ENCODE measurements at regions not wholly inside any gene's neighbourhood (a gene's known extent, or its start where the extent isn't known, plus 50 kb on each side); places are given as distances from the start of the nearest gene placed in this dataset.
"Not testable (repeated sequence)": the region's sequence is repeated elsewhere in the genome, so short reads cannot be mapped to it uniquely, and the experiment has no call there.

DNA sequence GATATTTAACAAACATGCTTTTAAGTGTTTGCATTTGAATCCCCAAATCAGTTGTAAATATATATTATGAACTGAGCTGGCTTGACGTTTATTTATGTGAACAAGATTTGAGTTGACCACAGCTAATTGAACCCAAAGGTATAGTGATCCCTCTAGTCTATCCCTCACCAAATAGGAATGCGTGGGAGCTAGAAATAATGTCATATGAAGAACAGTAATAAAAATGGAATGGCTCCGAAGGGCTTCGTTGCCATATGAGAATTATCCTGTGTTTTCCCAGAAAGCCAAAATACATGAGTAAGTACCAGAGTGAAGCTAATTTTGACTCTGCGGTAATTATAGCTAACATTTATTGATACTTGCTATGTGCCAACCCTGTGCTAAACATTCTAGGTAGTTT lies 142.7 kb downstream of the ADCYAP1 start:
- no peak for DNase-seq

DNA sequence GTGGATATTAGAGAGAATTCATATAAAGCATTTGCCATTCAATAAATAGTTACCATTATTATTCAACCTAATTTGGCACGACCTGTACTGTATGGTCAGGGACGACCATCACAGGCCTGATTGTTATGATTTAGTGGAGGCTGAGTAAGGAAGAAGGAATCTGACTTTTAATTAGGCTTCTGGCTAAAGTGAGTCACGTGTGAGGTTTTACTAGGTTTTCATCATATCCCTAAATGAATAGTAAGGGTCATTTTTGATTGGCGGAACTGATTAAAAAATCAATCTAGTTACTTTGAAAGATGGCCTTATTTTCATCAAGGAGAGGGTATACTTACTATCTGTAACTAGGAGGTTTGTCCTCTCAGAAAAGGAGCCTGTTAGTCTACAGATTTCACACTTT lies 143.4 kb downstream of the ADCYAP1 start:
- no peak for DNase-seq

DNA sequence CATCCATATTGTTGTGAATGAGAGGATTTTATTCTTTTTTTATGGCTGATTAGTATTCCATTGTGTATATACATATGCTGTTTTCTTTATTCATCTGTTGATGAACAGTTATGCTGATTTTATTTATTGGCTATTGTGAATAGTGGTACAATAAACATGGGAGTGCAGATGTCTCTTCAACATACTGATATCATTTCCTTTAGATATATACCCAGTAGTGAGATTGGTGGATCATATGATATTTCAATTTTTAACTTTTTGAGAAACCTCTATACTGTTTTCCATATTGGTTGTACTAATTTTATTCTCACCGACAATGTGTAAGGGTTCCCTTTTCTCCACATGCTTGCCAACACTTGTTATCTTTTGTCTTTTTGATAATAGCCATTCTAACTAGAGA lies 144.5 kb downstream of the ADCYAP1 start:
- DNase-seq, result no peak

DNA sequence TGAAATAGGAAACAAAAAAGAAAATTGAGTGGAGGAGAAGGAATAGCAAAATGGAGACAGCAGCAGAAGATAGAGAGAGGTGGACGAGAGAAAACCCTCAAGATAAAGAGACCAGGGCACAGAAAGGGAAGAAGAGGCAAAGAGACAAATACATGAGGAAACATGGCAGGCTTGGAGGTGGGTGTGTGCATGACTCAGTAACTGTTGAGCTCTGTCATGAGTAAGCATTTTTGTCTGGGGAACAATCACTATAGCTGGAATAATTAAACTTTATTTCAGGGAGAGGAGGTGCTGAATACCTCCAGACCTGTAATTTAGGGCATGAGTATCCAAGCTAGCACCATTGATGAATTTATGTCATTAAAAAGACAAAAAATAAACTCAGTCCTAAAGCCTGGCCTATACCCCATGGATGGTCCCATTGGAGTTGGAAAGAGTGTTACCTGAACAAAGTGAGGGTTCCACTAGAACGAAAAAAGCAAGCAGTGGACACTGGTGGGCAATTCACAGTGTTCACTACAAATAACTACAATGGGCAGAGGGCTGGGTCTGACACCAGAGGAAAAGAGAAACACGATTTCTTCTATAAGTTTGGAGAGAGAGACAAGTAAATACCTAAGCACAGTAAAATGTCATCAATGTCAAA lies 145.5 kb downstream of the ADCYAP1 start:
- no peak for DNase-seq

DNA sequence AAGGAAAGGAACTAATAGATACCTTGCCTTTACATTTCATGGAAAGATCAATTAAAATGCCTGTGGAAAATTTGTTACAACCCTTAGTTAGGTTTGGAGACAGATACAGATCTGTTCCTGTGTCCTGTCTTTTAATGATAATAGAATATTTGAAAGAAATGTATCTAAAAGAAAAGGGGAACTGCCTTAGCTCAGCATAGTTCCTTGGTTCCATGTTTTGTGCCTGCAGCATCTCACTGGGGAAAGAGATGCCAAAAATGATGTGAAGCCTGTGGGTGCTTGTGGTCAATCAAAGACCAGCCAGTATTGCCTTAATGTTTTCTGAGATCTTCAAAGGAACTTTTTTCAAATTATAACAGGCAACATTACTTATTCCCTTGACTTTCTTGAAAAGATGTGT lies 147.6 kb downstream of the ADCYAP1 start:
- DNase-seq, result no peak

DNA sequence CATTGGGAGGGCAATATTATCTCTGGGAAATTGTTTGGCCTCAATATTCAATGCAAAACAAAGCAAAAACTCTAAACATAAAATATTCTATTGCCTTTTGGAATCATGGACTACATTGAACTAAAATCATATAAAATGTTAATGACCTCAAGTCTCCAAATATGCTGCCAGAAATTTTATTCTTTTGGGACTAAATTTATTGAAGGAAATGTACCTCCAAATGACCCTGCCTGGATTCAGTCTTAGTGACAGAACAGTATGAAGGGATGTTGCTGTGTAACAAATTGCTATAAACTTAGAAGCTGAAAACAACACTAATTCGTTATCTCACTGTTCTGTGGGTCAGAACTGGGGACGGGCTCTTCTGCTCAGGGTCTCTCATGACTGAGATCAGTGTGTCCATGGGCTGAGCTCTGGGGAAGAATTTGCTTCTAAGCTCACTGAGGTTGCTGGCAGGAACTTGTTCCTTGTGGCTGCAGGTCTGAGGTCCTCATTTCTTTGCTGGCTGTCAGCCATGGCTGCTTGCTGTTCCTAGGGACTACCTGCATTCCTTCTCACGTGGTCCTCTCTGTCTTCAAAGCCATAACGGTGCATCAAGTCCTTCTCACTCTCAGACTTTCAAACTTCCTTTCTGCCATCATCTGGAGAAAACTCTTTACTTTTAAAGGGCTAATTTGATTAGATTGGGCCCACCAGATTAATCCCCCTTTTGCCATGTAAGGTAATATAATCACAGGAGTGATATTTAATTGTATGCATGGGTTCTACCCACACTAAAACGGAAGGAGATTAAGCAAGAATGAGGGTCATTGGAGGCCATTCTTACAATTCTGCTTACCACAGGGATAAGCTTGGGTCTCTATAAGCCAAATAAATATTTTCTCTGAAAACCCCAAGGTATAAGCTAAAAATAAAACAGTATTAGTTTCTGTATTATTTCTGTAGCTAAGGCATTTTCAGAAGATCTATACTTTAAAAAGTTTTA lies 149.0 kb downstream of the ADCYAP1 start:
- no peak for DNase-seq

DNA sequence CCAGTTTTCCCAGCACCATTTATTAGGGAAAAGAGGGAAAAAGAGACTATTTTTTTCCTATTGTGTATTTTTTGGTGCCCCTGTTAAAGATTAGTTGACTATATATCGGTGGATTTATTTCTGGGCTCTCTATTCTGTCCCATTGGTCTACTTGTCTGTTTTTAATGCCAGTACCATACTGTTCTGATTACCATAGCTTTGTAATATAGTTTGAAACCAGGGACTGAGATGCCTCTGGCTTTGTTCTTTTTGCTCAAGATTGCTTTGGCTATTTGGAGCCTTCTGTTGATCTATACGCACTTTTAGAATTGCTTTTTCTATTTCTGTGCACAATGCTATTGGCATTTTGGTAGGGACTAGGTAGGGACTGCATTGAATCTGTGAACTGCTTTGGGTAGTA lies 151.7 kb downstream of the ADCYAP1 start:
- DNase-seq, result no peak

DNA sequence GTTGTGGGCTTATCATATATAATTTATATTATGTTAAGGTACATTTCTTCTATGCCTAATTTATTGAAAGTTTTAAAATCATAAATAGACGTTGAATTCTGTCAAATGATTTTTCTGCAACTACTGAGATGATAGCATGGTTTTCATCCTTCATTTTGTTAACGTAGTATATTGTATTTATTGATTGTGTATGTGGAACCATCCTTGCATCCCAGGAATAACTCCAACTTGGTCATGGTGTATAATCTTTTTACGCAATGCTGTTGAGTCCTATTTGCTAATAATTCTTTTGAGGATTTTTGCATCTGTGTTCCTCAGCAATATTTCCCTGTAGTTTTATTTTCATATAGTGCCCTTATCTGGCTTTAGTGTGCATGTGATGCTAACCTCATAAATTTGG lies 152.7 kb downstream of the ADCYAP1 start:
- DNase-seq, result no peak

DNA sequence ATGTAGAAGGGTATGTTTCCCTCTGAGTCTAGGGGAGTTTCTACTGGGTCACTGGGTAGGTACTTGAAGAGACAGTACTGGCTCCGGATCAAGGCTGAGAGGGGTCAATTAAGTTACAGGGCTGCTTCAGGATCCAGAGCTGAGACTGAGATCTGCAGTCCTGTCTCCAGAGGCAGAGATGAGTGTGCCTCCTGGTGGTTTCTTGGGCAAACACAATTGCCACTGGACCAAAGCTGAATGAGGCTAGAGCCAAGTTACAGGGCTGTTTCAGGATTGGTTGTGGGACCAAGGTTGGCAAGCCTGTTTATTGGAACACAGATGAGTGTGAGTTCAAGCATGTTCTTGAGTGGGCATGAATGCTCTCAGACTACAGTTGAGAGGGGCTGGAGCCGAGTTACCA lies 157.9 kb downstream of the ADCYAP1 start:
- no peak for DNase-seq

DNA sequence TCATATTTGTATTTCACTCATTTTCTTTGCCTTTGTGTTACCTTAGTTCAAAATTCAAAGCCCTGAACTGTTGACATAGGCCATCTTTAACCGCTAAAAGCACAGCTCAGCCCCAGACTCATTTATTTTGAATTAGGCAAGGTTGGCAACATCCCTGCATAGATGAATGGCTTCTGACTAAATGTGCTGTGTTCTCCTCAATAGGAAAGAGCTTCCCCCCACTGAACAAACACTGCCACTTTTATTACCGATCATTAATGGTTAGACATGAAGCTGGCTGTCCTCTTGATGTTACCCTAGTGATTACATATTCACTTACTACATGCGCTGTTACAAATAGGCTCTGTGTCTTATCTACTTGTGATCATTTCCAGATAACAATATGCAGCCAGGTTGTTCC lies 170.7 kb downstream of the ADCYAP1 start:
- DNase-seq, result no peak

DNA sequence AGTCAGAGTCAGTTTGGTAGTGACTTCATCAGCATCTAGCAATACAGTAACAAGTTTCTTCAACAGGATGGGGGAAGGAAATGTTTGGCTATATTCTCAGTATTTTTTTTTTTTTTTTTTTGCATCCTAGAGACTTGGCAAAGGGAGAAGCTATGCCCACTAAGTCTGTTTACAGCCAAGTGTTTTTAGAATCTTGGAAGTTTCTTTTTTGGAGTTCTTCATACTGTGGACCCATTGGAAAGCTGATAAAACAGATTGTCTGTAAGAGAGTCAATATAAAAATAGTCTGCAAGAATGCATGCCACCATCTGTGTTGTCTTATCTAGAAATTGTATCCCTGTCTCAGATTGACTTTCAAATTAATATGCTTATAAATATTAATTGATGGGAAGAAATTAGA lies 171.2 kb downstream of the ADCYAP1 start:
- no peak for DNase-seq

DNA sequence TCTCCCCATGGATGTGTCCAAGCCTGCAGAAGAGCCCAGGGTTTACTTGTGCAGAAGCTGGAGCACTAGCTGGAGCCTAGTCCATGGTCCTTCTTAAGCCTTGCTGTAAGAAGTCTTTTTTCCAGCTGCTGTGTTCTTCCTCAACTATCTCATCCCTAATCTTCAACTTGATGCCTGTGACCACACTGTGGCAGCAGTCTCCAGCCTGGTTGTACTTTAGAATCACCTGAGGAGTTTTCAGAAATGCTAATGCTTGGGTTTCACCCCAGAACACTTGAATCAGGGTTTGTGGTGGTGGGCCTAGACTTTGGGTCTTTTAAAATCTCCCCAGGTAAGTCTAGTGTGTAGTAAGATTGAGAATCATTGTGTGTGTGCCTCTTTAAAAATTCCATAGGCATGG lies 173.6 kb downstream of the ADCYAP1 start:
- DNase-seq, result no peak

DNA sequence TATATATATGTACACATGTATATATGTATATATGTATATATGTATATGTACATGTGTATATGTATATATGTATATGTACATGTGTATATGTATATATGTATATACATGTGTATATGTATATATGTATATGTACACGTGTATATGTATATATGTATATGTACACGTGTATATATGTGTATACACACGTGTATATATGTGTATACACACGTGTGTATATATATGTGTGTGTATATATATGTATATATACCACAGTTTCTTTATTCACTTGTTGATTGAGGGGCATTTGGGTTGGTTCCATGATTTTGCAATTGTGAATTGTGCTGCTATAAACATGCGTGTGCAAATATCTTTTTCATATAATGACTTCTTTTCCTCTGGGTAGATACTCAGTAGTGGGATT lies 179.0 kb downstream of the ADCYAP1 start:
- DNase-seq, result not testable (repeated sequence)

DNA sequence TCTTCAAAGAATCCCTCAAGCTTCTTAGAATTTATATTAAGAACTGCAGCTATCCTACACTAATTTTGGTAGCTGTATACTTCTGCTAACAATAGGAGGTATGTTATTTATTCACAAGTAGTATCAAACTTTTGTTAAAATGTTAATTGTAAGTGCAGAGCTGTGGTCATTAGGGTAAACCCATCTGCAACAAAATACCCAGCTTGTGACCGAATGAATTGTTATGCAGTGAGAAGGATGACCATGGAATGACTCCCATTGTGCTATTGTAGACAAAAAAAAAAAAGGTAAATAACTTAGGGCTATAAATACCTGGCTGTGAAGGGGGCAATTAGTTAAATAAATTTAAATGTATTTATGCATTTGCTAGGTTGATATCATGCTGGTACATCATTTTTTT lies 186.1 kb downstream of the ADCYAP1 start:
- no peak for DNase-seq

DNA sequence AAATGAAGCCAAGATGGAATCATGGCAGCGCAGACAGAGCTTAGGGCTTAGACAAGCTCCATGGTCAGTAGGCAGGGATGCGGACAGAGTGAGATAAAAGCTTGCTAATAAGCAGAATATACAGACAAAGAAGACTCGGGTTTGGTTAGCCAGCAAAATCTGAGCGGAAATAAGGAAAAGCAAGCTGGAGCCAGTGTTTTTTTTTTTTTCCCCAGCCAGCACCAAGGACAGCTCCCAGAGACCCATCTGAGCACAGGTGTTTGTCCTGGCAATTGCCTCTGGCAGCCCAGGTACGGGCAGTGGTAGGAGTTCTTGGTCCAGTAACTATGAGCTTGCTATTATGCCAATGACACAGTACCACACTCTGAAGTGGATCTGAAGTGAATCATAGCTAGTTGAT lies 187.6 kb downstream of the ADCYAP1 start:
- no peak for DNase-seq

DNA sequence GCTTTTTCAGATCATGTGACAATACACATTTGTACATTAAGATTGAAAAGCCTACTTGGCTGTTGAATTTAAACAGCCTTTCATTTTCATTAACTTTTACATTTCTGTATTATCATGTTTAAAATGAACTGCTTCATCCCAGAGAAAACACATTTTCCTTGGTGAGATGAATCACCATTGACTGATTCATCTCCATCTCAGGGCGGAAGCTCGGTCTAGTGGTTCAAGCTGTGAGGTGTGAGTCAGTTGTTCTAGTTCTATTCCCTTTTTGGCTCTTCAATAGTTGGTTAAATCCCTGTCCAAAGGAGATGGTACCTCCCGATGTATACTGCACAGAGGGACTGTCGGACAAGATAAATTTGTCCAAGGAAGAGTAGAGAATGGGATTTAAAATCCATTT lies 189.7 kb downstream of the ADCYAP1 start:
- DNase-seq, result no peak

DNA sequence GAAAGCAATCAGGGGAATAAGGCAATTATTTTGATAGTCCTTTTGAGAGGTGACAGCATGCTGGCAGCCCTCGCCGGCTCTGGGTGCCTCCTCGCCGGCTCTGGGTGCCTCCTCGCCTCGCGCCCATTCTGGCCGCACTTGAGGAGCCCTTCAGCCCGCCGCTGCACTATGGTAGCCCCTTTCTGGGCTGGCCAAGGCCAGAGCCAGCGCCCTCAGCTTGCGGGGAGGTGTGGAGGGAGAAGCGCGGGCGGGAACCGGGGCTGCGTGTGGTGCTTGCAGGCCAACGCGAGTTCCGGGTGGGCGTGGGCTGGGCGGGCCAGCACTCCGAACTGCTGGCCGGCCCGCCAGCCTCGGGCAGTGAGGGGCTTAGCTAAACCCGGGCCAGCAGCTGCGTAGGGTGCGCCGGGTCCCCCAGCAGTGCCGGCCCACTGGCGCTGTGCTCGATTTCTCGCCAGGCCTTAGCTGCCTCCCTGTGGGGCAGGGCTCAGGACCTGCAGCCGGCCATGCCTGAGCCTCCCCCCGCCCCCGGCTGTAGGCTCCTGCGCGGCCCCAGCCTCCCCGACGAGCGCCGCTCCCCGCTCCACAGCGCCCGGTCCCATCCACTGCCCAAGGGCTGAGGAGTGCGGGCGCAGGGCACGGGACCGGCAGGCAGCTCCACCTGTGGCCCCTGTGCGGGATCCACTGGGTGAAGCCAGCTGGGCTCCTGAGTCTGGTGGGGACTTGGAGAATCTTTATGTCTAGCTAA lies 193.5 kb downstream of the ADCYAP1 start:
- not testable (repeated sequence) for DNase-seq

DNA sequence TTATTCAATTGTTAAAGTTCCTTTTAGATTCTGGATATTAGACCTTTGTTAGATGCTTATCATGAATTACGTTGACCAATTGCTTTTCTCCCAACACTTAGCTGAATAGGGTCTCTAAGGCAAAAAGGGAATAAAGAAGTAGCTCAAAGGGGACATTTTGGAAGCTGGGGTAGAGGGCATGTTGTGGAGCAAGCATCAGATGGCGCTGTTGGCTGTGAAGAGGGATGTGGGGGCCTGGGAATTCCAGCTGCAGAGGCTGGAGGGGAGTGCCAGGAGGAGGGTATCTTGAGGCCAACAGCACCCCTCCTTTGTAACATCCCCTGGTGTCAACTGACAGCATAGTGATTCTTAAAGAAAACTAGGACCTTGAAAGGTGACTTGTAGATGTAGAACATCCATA lies 198.2 kb downstream of the ADCYAP1 start:
- no peak for DNase-seq

DNA sequence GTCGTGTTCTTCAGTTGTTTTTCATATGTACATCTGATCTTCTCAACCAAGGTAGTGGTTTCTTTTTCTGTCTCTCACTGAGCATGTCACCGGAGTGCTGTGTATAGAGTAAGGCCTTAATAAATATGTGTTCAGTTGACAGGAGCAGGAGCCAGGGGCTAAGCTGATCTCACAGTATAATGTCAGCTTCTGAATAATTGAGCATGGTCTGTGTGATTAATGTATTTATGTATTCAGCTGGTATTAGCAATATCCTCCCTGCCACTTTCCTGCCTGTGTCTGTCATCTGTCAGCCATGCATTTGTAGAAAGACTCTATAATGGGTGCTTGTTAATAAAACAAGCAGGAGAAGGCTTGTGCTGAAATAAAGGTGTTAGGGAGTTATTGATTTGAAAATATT lies 198.9 kb downstream of the ADCYAP1 start:
- no peak for DNase-seq

DNA sequence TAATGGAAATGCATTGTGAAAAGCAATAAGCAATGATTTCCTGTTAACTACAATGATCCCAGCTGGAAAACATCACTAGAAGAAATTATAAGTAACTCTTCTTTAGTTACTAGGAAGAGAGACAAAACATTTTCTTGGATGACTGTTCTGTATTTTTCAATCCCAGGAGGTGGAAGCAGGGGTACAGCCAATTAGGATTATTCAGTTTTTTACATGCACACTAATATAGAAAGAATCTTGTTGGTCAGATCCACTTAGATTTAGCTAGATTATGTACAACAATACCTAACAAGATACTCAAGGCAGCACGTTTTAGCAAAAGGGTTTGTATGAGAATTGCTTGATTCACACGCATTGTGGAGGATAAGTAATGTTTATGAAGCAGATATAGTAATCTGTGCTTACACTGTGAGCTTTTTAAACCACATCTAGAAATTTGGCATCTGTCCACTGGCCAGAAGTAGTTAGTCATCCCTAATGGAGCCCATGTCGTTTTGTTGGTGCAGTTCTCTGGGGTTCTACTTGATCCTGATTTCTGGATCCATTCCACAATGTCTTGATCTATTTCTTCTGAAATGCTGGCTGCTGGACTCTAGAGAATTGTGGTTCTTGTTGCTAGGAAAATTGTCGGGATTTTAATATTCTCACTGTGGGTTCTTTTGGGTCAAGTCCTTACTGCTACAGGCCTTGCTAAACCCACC lies 199.7 kb downstream of the ADCYAP1 start:
- no peak for DNase-seq

DNA sequence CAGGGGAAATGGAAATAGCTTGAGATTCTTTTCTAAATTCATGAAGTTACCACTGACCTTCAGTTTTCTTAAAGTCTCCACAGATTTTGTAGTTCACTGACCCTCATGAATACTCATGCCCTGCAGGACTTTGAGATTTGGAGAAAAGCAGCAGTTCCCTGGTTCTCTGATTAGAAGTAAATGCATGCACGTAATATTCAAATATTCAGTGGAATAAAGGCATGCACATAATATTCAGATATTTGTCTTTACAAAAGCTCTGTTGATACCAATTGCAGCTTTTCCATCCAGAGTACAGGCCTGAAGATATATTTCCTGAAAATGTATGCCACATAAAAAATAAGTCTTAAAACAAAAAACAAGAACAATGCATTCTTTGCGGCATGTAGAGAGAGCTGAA lies 219.8 kb downstream of the ADCYAP1 start:
- DNase-seq, result no peak

DNA sequence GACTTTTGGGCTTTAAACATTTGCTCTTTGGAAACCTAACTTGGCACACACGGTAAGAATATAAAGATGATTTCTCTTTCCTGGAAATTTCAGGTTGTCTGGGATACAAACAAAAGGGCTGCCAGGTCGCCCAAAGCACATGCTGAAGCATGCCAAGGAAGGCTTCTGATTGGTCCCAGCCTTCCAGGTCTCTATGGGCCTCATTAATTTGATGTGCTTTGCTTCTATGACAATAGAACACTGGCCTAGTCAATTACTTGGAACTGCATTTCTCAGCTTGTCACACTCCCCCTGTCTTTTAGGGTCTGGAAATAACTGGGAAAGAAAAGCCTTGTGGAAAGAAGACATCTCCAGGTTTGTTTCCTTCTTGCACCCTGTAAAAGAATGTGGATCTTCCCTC lies 228.9 kb downstream of the ADCYAP1 start:
- DNase-seq, result no peak

DNA sequence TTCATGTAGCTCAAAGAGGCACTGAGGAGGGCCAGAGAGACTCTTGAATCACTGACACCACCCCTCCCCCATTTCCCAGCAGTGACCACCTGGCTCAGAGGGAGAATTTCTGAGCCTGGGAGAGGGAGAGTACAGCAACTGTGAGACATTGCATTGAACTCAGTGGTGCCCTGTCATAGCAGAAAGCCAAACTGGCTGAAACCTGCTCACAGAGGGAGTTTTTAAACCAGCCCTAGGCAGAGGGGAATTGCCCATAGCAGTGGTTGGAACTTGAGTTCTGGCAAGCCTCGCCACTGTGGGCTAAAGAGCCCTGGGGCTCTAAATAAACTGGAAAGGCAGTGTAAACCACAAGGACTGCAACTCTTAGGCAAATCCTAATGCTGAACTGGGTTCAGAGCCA lies 243.1 kb downstream of the ADCYAP1 start:
- no peak for DNase-seq
